ENCODE measurements at regions not wholly inside any gene's neighbourhood (a gene's known extent, or its start where the extent isn't known, plus 50 kb on each side); places are given as distances from the start of the nearest gene placed in this dataset.

- TF ChIP-seq GATA2 (IDR thresholded peaks at IDR 0.05; ENCODE audit: low read depth, low read length) = no peak
- no peak for TF ChIP-seq GATA3 (IDR thresholded peaks at IDR 0.05; ENCODE audit: low read depth, low read length)
These were observed 66.8 kb downstream of the CPN2 start for GRCh38 chr3:194284351-194284750.

Measured in SH-SY5Y (cell line).